Stimulated activated CD8-positive, alpha-beta memory T cell treated with anti-CD3 and anti-CD28 coated beads, Interleukin-7, amount 100 ng/mL, for 24 hours (primary cell): ENCODE measurements at regions not wholly inside any gene's neighbourhood (a gene's known extent, or its start where the extent isn't known, plus 50 kb on each side); places are given as distances from the start of the nearest gene placed in this dataset.

Experiments used
- DNase-seq: peaks from one replicate; pipeline ENCODE4 v3.0.0-alpha.2; 2020; ENCODE audit warnings: low read depth

- DNase-seq = no peak
These were observed 50.5 kb upstream of the ZNF438 start for GRCh38 chr10:31081937-31082840.

- peak; percentile 43 for DNase-seq
These were observed 52.1 kb upstream of the ZNF438 start for GRCh38 chr10:31083765-31084184.

- no peak for DNase-seq
These were observed 55.3 kb upstream of the ZNF438 start for GRCh38 chr10:31087011-31087410.

- no peak for DNase-seq
These were observed 56.2 kb upstream of the ZNF438 start for GRCh38 chr10:31087851-31088250.

GRCh38 chr10:31090894-31091607 is 59.4 kb upstream of the ZNF438 start:
- no peak for DNase-seq

GRCh38 chr10:31095677-31096560 is 64.3 kb upstream of the ZNF438 start:
- DNase-seq = no peak

- DNase-seq = no peak
These were observed 66.4 kb upstream of the ZNF438 start for GRCh38 chr10:31098046-31098445.

GRCh38 chr10:31099094-31099493 is 67.4 kb upstream of the ZNF438 start:
- DNase-seq = no peak

- no peak for DNase-seq
These were observed 68.0 kb upstream of the ZNF438 start for GRCh38 chr10:31099664-31100063.

- DNase-seq = no peak
These were observed 68.5 kb upstream of the ZNF438 start for GRCh38 chr10:31100115-31100601.

- no peak for DNase-seq
These were observed 69.0 kb upstream of the ZNF438 start for GRCh38 chr10:31100662-31101061.

GRCh38 chr10:31101123-31101522 is 69.5 kb upstream of the ZNF438 start:
- peak; percentile 35 for DNase-seq

- DNase-seq = no peak
These were observed 70.8 kb upstream of the ZNF438 start for GRCh38 chr10:31102421-31102820.

GRCh38 chr10:31103112-31103511 is 71.4 kb upstream of the ZNF438 start:
- DNase-seq = no peak

GRCh38 chr10:31112961-31113360 is 81.3 kb upstream of the ZNF438 start:
- DNase-seq = no peak

GRCh38 chr10:31116226-31116625 is 84.6 kb upstream of the ZNF438 start:
- DNase-seq = no peak

GRCh38 chr10:31118556-31118955 is 86.9 kb upstream of the ZNF438 start:
- no peak for DNase-seq

- DNase-seq = no peak
These were observed 88.7 kb upstream of the ZNF438 start for GRCh38 chr10:31120392-31120791.

GRCh38 chr10:31120961-31121685 is 89.5 kb upstream of the ZNF438 start:
- DNase-seq = no peak

- DNase-seq = no peak
These were observed 90.3 kb upstream of the ZNF438 start for GRCh38 chr10:31121757-31122577.

GRCh38 chr10:31123946-31124345 is 92.3 kb upstream of the ZNF438 start:
- DNase-seq = no peak
